ENCODE measurements at regions not wholly inside any gene's neighbourhood (a gene's known extent, or its start where the extent isn't known, plus 50 kb on each side); places are given as distances from the start of the nearest gene placed in this dataset.

- TF ChIP-seq CTCF (IDR thresholded peaks at IDR 0.05; ENCODE audit: low read depth, low read length): no peak
- H3K36me3 ChIP-seq: no peaks in the 10 kb centered on the region
- H3K27me3 ChIP-seq: no peaks in the 10 kb centered on the region
- no peak for DNase-seq
- H3K4me1 ChIP-seq: no peaks in the 10 kb centered on the region
- H3K4me3 ChIP-seq (ENCODE audit: low read depth, low read length): no peak overlapping the region
- H3K9me3 ChIP-seq: no peaks in the 10 kb centered on the region
Measured at GRCh38 chr12:29962276-29963035, 178.7 kb upstream of the TMTC1 start.

DNA sequence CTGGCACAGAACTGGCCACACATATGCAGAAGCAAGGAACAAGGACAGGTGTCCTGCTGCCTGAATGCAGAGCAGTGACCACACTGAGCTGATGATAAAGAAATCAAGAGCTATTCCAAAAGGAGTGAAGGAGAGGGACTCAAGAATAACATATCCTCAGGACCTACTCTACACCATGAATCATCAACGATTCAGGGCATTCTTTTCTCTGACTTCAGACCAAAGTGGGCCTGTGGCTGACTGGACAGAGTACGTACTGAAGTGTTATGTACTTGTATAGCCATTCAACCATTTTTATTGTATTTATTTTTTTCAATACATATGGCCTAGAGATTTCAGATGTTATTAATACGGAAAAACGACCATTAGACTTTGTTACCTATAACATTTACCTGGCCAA lies 177.5 kb upstream of the TMTC1 start:
- H3K27me3 ChIP-seq: no peaks in the 10 kb centered on the region
- TF ChIP-seq CTCF (IDR thresholded peaks at IDR 0.05; ENCODE audit: low read depth, low read length): no peak
- H3K4me3 ChIP-seq (ENCODE audit: low read depth, low read length): no peak overlapping the region
- DNase-seq: no peak
- H3K9me3 ChIP-seq: no peaks in the 10 kb centered on the region
- H3K36me3 ChIP-seq: no peaks in the 10 kb centered on the region
- no peaks in the 10 kb centered on the region for H3K4me1 ChIP-seq

- no peak overlapping the region for H3K4me3 ChIP-seq (ENCODE audit: low read depth, low read length)
- no peaks in the 10 kb centered on the region for H3K27me3 ChIP-seq
- H3K36me3 ChIP-seq: no peaks in the 10 kb centered on the region
- no peak for TF ChIP-seq CTCF (IDR thresholded peaks at IDR 0.05; ENCODE audit: low read depth, low read length)
- DNase-seq: no peak
- no peaks in the 10 kb centered on the region for H3K9me3 ChIP-seq
- no peaks in the 10 kb centered on the region for H3K4me1 ChIP-seq
Measured at GRCh38 chr12:29960122-29960521, 176.4 kb upstream of the TMTC1 start.

DNA sequence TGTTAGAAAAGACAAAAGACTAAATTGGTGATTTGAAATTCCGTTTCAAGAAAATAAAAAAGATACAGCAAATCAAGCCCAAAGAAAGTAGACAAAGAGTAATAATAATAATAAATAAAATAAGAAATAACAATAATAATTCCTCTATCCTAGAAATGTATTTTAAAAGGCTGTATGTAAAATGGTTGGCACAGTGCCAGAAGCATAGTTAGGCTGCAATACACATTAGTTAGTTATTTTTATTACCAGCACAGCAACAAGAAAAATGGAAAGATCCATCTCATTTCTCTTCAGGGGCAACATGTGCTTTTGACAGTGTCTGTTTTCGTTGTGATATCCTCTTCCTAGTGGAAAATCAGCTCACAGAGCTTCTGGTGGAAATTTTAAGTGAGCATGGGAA lies 174.1 kb upstream of the TMTC1 start:
- no peak for DNase-seq
- H3K4me3 ChIP-seq (ENCODE audit: low read depth, low read length): no peak overlapping the region
- no peaks in the 10 kb centered on the region for H3K36me3 ChIP-seq
- no peak for TF ChIP-seq CTCF (IDR thresholded peaks at IDR 0.05; ENCODE audit: low read depth, low read length)
- no peaks in the 10 kb centered on the region for H3K27me3 ChIP-seq
- no peaks in the 10 kb centered on the region for H3K4me1 ChIP-seq
- no peaks in the 10 kb centered on the region for H3K9me3 ChIP-seq

GRCh38 chr12:29945904-29946303 lies 162.2 kb upstream of the TMTC1 start:
- TF ChIP-seq CTCF (IDR thresholded peaks at IDR 0.05; ENCODE audit: low read depth, low read length): no peak
- DNase-seq: no peak
- Histone ChIP-seq H3K4me3 (ENCODE audit: low read depth, low read length) (no peak overlapping the region), H3K36me3 (no peaks in the 10 kb centered on the region), H3K9me3 (no peaks in the 10 kb centered on the region), H3K4me1 (no peaks in the 10 kb centered on the region), H3K27me3 (no peaks in the 10 kb centered on the region; the same call in 1 of the 2 replicates)

DNA sequence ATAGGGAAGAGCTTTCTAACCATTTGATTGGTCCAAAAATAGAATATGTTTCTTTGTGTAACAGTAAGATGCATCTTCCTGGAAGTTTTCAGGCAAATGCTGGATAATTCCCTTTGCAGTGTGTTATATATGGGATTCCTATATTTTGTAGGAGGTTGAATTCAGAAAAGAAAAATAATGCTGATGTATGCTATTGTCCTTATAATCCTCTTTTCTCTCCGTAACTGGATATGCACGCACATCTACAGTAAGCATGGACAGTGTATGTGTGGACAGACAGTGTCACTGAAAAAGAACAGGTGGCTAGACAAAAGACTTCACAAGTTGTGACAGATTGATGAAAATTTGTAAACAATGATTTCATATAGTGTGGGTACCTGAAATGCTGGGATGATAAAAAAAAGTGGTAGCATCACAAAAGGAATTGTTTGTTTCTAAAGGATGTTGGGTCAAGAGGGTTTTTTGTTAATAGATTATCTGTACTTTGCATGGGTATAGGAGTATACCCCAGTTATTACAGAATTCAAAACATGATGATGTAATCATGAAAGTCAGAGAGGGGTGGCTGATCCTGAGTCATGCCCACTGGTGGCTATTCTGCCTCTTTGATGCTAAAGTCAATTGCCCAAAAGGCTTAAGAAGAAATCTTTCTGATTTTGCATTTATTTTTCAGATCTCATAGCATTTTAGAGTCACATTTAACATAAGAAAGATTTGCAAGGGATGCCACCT lies 160.7 kb upstream of the TMTC1 start:
- DNase-seq: no peak
- Histone ChIP-seq H3K9me3 (no peaks in the 10 kb centered on the region; the same call in 1 of the 2 replicates), H3K4me1 (no peaks in the 10 kb centered on the region), H3K4me3 (ENCODE audit: low read depth, low read length) (no peak overlapping the region), H3K27me3 (no peaks in the 10 kb centered on the region; the same call in 1 of the 2 replicates), H3K36me3 (no peaks in the 10 kb centered on the region)
- no peak for TF ChIP-seq CTCF (IDR thresholded peaks at IDR 0.05; ENCODE audit: low read depth, low read length)

Measured in BE2C (cell line).